ENCODE measurements at regions not wholly inside any gene's neighbourhood (a gene's known extent, or its start where the extent isn't known, plus 50 kb on each side); places are given as distances from the start of the nearest gene placed in this dataset.

GRCh38 chr17:63140255-63140654, 174.2 kb downstream of the TANC2 start:
- Histone ChIP-seq H3K27ac (no peak overlapping the region), H3K36me3 (no peaks in the 10 kb centered on the region), H3K27me3 (no peaks in the 10 kb centered on the region), H3K9me3 (no peaks in the 10 kb centered on the region), H3K4me1 (no peaks in the 10 kb centered on the region), H3K4me3 (no peak overlapping the region)
- 10 to 40% methylated on average over 1 of the region's 1 CpG for WGBS, 2 donors
- DNase-seq, result no peak
- intact Hi-C loops (cut with DNase I), result no loop called here
- TF ChIP-seq CTCF (IDR thresholded peaks at IDR 0.05) (no peak), POLR2A (IDR thresholded peaks at IDR 0.05) (no peak)

DNA sequence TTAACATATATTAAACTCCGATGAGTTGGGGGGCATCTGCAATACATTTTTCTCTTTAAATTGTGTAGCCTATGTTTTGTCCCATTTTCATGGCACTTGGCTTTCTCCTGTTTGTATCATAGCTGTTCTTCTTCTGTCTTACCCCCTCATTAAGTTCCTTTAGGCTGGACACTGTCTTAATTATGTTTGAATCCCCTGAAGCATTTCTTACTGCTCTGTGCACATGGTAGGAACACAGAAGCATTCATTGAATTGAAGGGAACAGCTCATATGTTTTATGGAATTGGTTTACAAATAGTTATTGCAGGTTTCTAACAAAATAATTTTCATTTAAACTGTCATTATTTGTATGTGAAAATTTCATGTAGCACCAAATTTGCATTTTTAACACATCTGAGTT, 176.8 kb downstream of the TANC2 start:
- H3K4me1 ChIP-seq, result no peaks in the 10 kb centered on the region
- no peaks in the 10 kb centered on the region for H3K36me3 ChIP-seq
- TF ChIP-seq CTCF (IDR thresholded peaks at IDR 0.05) (no peak), POLR2A (IDR thresholded peaks at IDR 0.05) (no peak)
- H3K9me3 ChIP-seq, result no peaks in the 10 kb centered on the region
- 96% methylated on average over 1 of the region's 1 CpG for WGBS, 2 donors
- H3K27me3 ChIP-seq, result no peaks in the 10 kb centered on the region
- intact Hi-C loops (cut with DNase I), result no loop called here
- H3K4me3 ChIP-seq, result no peak overlapping the region
- no peak overlapping the region for H3K27ac ChIP-seq
- no peak for DNase-seq

GRCh38 chr17:63150490-63150889, 184.5 kb downstream of the TANC2 start:
- no peaks in the 10 kb centered on the region for H3K9me3 ChIP-seq
- no peaks in the 10 kb centered on the region for H3K36me3 ChIP-seq
- no peak overlapping the region for H3K27ac ChIP-seq
- no peak for TF ChIP-seq CTCF (IDR thresholded peaks at IDR 0.05)
- no peak for TF ChIP-seq POLR2A (IDR thresholded peaks at IDR 0.05)
- DNase-seq, result no peak
- WGBS, 2 donors, result 82 to 88% methylated on average over 1 of the region's 1 CpG
- no peak overlapping the region for H3K4me3 ChIP-seq
- no peaks in the 10 kb centered on the region for H3K27me3 ChIP-seq
- no peaks in the 10 kb centered on the region for H3K4me1 ChIP-seq
- intact Hi-C loops (cut with DNase I), result no loop called here

DNA sequence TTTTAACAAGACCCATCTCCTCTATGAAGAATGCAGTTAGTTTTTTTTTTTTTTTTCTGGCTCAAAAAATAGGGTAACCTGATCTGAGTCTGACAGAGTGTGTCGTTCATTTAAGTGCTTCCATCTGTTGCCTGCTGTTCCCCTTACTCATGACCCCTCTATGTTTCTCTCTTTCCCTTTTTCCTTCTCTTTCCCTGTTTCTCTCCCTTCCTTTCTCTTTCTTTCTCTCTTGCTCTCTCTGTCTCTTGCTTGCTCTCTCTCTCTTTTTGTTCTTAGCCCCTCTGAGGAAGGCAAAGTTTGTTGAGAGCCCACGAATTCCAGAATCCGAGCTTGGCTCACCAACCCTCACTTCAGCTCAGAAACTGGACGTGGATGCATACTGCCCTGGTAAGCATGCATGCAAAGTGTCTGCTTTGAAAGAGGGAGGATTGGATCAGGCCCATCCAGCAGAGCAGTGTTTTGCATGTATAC, 185.0 kb downstream of the TANC2 start:
- TF ChIP-seq POLR2A (IDR thresholded peaks at IDR 0.05), result no peak
- no peak for TF ChIP-seq CTCF (IDR thresholded peaks at IDR 0.05)
- no peaks in the 10 kb centered on the region for H3K9me3 ChIP-seq
- DNase-seq, result no peak
- H3K4me1 ChIP-seq, result no peaks in the 10 kb centered on the region
- no peak overlapping the region for H3K4me3 ChIP-seq
- no peaks in the 10 kb centered on the region for H3K36me3 ChIP-seq
- no peak overlapping the region for H3K27ac ChIP-seq
- 57 to 77% methylated on average over 4 of the region's 4 CpGs for WGBS, 2 donors
- no peaks in the 10 kb centered on the region for H3K27me3 ChIP-seq
- intact Hi-C loops (cut with DNase I), result no loop called here

DNA sequence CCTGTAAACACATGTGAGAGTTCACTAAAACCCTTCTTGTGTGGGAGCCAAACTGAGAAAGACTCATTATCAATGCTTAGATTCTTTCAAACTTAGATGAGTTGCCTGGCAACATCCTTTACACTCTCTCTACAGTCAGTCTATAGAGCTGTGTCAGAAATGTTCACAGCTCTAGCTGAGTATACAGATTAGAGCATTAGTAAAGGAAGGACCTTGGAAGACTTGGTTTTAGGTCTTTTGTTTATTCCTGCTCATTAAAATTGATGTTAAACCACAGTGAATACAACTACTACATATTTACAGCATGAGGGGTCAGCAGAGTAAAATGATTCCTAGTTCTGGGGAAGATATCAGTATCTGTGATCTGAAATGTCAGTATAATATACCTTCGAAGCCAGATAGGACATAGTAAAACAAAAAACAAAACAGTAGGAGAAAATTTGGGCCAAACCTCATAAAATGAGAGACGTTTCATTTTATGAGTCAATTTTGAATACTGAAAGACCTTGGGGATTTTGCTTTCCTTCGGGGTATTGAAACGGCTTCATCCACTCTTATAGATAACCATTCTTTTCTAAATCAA, 186.0 kb downstream of the TANC2 start:
- H3K27ac ChIP-seq, result no peak overlapping the region
- intact Hi-C loops (cut with DNase I), result no loop called here
- no peak for DNase-seq
- 67 to 72% methylated on average over 4 of the region's 4 CpGs for WGBS, 2 donors
- TF ChIP-seq CTCF (IDR thresholded peaks at IDR 0.05), result no peak
- TF ChIP-seq POLR2A (IDR thresholded peaks at IDR 0.05), result no peak
- H3K27me3 ChIP-seq, result no peaks in the 10 kb centered on the region
- no peak overlapping the region for H3K4me3 ChIP-seq
- no peaks in the 10 kb centered on the region for H3K4me1 ChIP-seq
- no peaks in the 10 kb centered on the region for H3K9me3 ChIP-seq
- H3K36me3 ChIP-seq, result no peaks in the 10 kb centered on the region
